Breast epithelium (tissue), 4 donors: ENCODE measurements at regions not wholly inside any gene's neighbourhood (a gene's known extent, or its start where the extent isn't known, plus 50 kb on each side); places are given as distances from the start of the nearest gene placed in this dataset.

Experiments used
- DNase-seq, 2 donors: peaks; one replicate each; pipeline ENCODE4 v3.0.0-alpha.2; 2019; ENCODE audit warnings: low spot score in 2 of 2
- H3K27ac ChIP-seq, 2 donors: fragments of 200-600 bp; sonication (generic) in 1 of 2; one replicate each; pipeline ENCODE4 v1.5.1; 2016 to 2019; ENCODE audit warnings: mild to moderate bottlenecking in 1 of 2
- H3K27me3 ChIP-seq, 2 donors: fragments of 200-600 bp; sonication (generic) in 1 of 2; one replicate each; pipeline versions ENCODE4 v1.5.1 to v1.6.0; 2017 to 2019; ENCODE audit warnings: control low read depth in 1 of 2, mild to moderate bottlenecking in 1 of 2
- H3K36me3 ChIP-seq: fragments of 200-600 bp; one replicate; pipeline ENCODE4 v1.5.1; 2019
- H3K4me1 ChIP-seq, 2 donors: fragments of 200-600 bp; sonication (generic); one replicate each; pipeline ENCODE4 v1.5.1; 2016 to 2019; ENCODE audit warnings: control low read depth in 1 of 2
- H3K4me3 ChIP-seq, 3 donors: fragments of 200-600 bp; sonication (generic); 1 replicate in 2 of 3; 2 replicates in 1 of 3; pipeline ENCODE4 v1.5.1; 2016 to 2019; ENCODE audit warnings: mild to moderate bottlenecking in 3 of 3, moderate library complexity in 2 of 3
- H3K9me3 ChIP-seq, 2 donors: fragments of 200-600 bp; sonication (generic) in 1 of 2; one replicate each; pipeline ENCODE4 v1.5.1; 2016 to 2019; ENCODE audit warnings: control low read depth in 1 of 2
- CTCF ChIP-seq, 3 donors: fragments of 450-650 bp; IDR thresholded peaks; one replicate each; pipeline ENCODE4 v1.5.1; 2016 to 2017; ENCODE audit warnings: antibody characterized with exemption in 3 of 3, mild to moderate bottlenecking in 3 of 3, moderate library complexity in 3 of 3
- POLR2A ChIP-seq: fragments of 450-650 bp; IDR thresholded peaks from one replicate; pipeline ENCODE4 v1.6.1; 2016; ENCODE audit warnings: antibody characterized with exemption, mild to moderate bottlenecking, moderate library complexity
- POLR2AphosphoS5 ChIP-seq, 3 donors: sonication (generic); formaldehyde crosslinking; IDR thresholded peaks; one replicate each; pipeline ENCODE4 v1.6.1; 2017; ENCODE audit warnings: antibody characterized with exemption in 3 of 3
- intact Hi-C: fragments of 100-400 bp; cut with DNase I; formaldehyde crosslinking; loops from one replicate; pipeline ENCODE4 v1.15.1; 2023; ENCODE audit warnings: low total_unique reads

- Histone ChIP-seq H3K4me1 (no peaks in the 10 kb centered on the region), H3K9me3 (no peaks in the 10 kb centered on the region), H3K27ac (peak overlapping the region; percentile 83 to 84), H3K36me3 (no peaks in the 10 kb centered on the region), H3K4me3 (no peak overlapping the region), H3K27me3 (no peaks in the 10 kb centered on the region)
- TF ChIP-seq POLR2A, result no peak
- no peak for TF ChIP-seq CTCF (IDR thresholded peaks at IDR 0.05)
- TF ChIP-seq POLR2AphosphoS5 (IDR thresholded peaks at IDR 0.05), result peak in 1 of 3 donors; percentile 39
- peak in 1 of 2 donors; percentile 76 for DNase-seq
- intact Hi-C loops, result no loop called here
These were observed 163.2 kb downstream of the ZBTB18 start for GRCh38 chr1:244214009-244214967.

- H3K4me1 ChIP-seq, result no peaks in the 10 kb centered on the region
- no peak overlapping the region for H3K27ac ChIP-seq
- no peaks in the 10 kb centered on the region for H3K9me3 ChIP-seq
- H3K4me3 ChIP-seq, result no peak overlapping the region
- TF ChIP-seq POLR2A (no peak), POLR2AphosphoS5 (IDR thresholded peaks at IDR 0.05) (no peak), CTCF (IDR thresholded peaks at IDR 0.05) (no peak)
- DNase-seq, result no peak
- no peaks in the 10 kb centered on the region for H3K27me3 ChIP-seq
- no peaks in the 10 kb centered on the region for H3K36me3 ChIP-seq
- intact Hi-C loops, result no loop called here
These were observed 165.8 kb downstream of the ZBTB18 start for GRCh38 chr1:244216836-244217235.

- DNase-seq, result no peak
- no peak overlapping the region for H3K4me3 ChIP-seq
- TF ChIP-seq CTCF (IDR thresholded peaks at IDR 0.05) (no peak), POLR2A (no peak), POLR2AphosphoS5 (IDR thresholded peaks at IDR 0.05) (no peak)
- intact Hi-C loops, result no loop called here
- H3K27ac ChIP-seq, result no peak overlapping the region
- no peaks in the 10 kb centered on the region for H3K9me3 ChIP-seq
- no peaks in the 10 kb centered on the region for H3K4me1 ChIP-seq
- H3K27me3 ChIP-seq, result no peaks in the 10 kb centered on the region
- no peaks in the 10 kb centered on the region for H3K36me3 ChIP-seq
These were observed 166.6 kb downstream of the ZBTB18 start for GRCh38 chr1:244217711-244218110.

GRCh38 chr1:244218220-244218619 is 167.1 kb downstream of the ZBTB18 start:
- no peaks in the 10 kb centered on the region for H3K4me1 ChIP-seq
- H3K27me3 ChIP-seq, result no peaks in the 10 kb centered on the region
- intact Hi-C loops, result no loop called here
- no peaks in the 10 kb centered on the region for H3K36me3 ChIP-seq
- H3K9me3 ChIP-seq, result no peaks in the 10 kb centered on the region
- no peak for DNase-seq
- TF ChIP-seq POLR2A (no peak), CTCF (IDR thresholded peaks at IDR 0.05) (no peak), POLR2AphosphoS5 (IDR thresholded peaks at IDR 0.05) (no peak)
- no peak overlapping the region for H3K4me3 ChIP-seq
- H3K27ac ChIP-seq, result no peak overlapping the region

GRCh38 chr1:244219149-244219548 is 168.1 kb downstream of the ZBTB18 start:
- no peak for DNase-seq
- no peaks in the 10 kb centered on the region for H3K4me1 ChIP-seq
- H3K27me3 ChIP-seq, result no peaks in the 10 kb centered on the region
- no peaks in the 10 kb centered on the region for H3K9me3 ChIP-seq
- intact Hi-C loops, result no loop called here
- H3K4me3 ChIP-seq, result no peak overlapping the region
- H3K27ac ChIP-seq, result no peak overlapping the region
- H3K36me3 ChIP-seq, result no peaks in the 10 kb centered on the region
- TF ChIP-seq CTCF (IDR thresholded peaks at IDR 0.05) (no peak), POLR2AphosphoS5 (IDR thresholded peaks at IDR 0.05) (no peak), POLR2A (no peak)
